Pulmonary artery endothelial cell (primary cell): ENCODE measurements at regions not wholly inside any gene's neighbourhood (a gene's known extent, or its start where the extent isn't known, plus 50 kb on each side); places are given as distances from the start of the nearest gene placed in this dataset.
"Not testable (repeated sequence)": the region's sequence is repeated elsewhere in the genome, so short reads cannot be mapped to it uniquely, and the experiment has no call there.

Source experiments
- DNase-seq: peaks from one replicate; pipeline ENCODE4 v3.0.0-alpha.2; 2011; ENCODE audit warnings: low read depth, low spot score

DNA sequence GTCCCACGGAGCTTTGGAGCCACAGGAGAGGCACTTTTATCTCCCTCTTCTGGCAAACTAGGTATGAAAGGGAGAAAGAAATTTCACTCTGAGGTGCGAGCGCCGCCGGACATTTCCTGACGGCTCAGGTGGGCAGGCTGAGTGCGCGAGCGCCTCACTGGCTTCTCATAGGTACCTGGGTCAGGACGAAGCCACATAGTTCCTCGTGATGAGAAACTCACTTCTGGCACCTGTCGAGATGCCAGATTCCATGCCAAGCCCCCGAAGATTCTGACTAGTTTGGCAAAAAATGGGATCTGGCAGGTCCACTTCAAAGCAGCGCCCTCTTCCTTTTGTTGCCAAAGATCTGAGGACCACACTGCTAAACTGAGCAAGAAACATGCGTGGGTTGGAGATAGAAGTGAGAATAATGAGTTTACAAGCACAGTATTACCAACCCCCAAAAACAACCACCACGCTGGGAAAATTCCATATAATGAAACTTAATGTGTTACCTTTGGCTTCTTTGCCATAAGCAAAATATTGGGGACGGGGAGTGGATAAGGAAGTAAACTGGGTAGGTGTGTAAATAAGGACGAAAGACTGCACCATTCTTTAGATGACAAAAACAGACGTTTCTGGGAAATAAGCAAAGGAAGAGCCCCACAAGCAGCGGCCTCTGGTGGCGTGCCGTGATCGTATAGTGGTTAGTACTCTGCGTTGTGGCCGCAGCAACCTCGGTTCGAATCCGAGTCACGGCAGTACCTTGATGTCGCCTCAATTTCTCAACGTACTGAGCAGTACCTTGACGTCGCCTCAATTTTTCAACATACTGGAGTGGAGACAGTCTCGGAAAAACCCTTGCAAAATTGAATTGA lies 89.8 kb upstream of the PRSS16 start:
- no peak for DNase-seq

DNA sequence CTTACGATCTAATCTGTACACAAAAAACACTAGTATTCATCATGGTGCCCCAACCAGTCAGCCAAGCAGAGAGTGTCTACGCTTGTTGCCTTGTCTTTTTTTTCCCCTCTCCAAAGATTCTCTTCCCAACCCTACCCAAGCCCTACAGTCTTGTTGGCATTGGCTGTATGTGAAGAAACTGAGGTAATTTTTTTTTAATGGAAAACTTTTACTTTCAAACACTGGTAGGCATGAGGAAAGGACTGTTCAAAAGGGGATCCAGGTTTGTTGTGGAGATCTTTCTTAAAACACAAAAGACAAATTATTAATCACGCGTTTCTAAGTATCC lies 89.2 kb upstream of the PRSS16 start:
- no peak for DNase-seq

- DNase-seq, result no peak
Measured at GRCh38 chr6:27159725-27160124, 87.8 kb upstream of the PRSS16 start.

DNA sequence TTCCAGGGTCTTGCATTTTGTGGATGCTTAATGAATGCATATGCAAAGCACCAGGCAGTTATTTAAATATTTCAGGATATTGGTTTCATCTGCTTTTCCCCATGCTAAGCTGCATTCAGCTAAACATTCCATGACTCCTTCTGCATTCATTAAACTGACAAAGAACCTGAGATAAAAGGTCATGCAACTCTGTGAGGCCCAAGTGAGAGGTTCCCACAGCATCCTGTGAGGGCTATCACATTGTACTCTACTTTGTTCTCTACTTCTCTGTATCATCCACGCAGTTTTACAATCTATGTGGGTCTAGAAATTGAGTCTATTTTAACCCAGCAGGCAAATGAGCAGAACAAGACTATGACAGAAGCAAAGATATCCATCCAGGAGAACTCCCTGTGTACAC lies 86.4 kb upstream of the PRSS16 start:
- no peak for DNase-seq

- no peak for DNase-seq
Measured at GRCh38 chr6:27161603-27161945, 85.9 kb upstream of the PRSS16 start.

GRCh38 chr6:27161946-27162603 lies 85.4 kb upstream of the PRSS16 start:
- DNase-seq, result no peak

DNA sequence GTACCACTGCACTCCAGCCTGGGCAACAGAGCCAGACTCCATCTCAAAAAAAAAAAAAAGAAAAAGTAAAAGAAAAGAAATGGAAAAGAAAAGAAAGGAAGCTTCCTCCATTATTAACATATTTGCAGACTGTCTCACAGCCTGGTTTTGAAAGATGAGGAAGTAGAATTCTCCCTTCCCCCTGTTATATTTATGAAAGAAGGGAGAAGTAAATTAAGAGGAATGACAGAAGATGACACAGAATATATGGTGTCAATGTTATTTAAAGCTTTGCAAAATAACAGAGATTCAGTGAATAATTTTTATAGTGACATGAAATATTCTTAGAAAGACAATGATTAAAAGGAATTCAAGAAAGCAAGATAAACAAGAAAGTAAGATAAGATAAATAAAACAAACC lies 83.7 kb upstream of the PRSS16 start:
- DNase-seq, result no peak

DNA sequence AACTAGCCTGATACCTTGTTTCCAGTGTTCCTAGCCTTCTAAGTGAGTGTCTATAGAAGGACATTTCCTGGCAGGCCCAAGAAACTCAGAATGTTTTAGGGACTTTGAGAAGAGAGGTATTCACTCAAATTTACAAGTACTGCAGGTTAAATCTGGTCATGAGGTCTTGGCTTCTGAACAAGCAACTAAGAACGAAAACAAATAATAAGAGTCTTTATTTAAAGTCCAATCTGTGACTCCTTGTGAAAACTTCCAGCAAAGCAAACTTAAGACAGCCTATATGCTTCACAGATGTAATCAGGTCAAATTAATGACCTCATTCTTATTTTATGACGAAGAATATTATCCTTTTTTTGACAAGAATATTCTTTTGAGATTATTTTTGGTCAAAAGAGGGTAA lies 79.4 kb upstream of the PRSS16 start:
- DNase-seq, result no peak

- DNase-seq, result no peak
Measured at GRCh38 chr6:27168586-27169443, 78.7 kb upstream of the PRSS16 start.

DNA sequence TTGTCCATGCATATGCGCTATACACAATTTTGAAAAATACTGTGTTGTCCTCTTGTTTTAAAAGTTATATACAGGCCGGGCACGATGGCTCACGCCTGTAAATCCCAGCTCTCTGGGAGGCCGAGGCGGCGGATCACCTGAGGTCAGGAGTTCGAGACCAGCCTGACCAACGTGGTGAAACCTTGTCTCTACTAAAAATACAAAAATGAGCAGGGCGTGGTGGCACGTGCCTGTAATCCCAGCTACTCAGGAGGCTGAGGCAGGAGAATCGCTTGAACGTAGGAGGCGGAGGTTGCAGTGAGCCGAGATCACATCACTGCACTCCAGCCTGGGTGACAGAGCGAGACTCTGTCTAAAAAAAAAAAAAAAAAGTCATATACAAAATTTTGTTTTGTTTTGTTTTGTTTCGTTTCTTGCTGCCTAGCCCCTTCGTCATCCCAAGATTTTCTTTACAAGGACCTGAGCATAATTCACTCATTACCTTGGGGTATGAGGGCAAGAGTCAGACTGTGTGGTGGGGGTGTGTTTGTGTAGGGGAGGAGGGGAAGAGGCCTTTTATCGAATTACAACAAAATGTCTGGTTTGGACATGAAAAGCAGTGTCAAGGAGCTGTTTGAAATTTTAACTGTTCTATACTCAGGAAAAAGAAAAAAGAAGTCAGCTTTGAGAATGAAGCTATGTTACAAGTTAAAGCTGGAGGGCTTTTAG lies 74.8 kb upstream of the PRSS16 start:
- DNase-seq, result not testable (repeated sequence)

- DNase-seq, result not testable (repeated sequence)
Measured at GRCh38 chr6:27173232-27173601, 74.3 kb upstream of the PRSS16 start.

GRCh38 chr6:27174958-27175357 lies 72.5 kb upstream of the PRSS16 start:
- no peak for DNase-seq

DNA sequence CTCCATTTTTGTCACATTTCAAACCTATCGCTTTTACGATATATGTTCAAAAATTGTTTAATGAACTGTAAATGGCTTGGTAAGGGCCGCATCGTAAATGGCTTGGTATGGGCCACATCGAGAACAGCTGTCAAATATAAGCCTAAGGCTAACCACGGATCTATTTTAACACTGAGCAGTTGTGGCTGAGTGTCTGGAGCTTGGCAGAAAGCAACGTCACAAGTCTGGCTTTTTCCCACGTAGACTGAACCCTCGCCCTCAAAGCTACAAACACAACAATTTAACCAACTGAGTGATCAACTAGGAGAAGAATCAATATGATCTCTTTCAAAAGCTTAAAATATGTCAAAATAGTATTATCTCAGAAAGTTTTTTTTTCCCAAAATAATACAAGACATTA lies 71.4 kb upstream of the PRSS16 start:
- no peak for DNase-seq

GRCh38 chr6:27176523-27177484 lies 70.7 kb upstream of the PRSS16 start:
- DNase-seq, result no peak

- peak; percentile 56 for DNase-seq
Measured at GRCh38 chr6:27177485-27178406, 69.8 kb upstream of the PRSS16 start.

DNA sequence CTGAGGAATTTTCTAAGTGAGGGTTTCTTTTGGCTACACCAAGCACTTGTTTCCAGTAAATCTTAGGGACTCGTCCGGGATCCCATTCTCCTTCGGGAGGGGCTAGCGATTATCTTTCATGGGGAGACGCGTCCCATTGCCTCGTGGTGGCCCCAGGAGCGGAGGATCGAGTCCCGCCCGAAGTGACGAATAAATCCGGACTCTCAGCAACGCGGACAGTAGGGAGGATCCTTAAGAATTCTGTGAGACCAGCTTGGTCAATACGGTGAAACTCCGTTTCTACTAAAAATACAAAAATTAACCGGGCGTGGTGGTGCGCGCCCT lies 69.1 kb upstream of the PRSS16 start:
- DNase-seq, result no peak

GRCh38 chr6:27178860-27179259 lies 68.6 kb upstream of the PRSS16 start:
- no peak for DNase-seq

GRCh38 chr6:27183060-27183832 lies 64.3 kb upstream of the PRSS16 start:
- no peak for DNase-seq
